T-cell (primary cell): ENCODE measurements at regions not wholly inside any gene's neighbourhood (a gene's known extent, or its start where the extent isn't known, plus 50 kb on each side); places are given as distances from the start of the nearest gene placed in this dataset.
"Not testable (repeated sequence)": the region's sequence is repeated elsewhere in the genome, so short reads cannot be mapped to it uniquely, and the experiment has no call there.

Experiments
- ATAC-seq, 4 experiments: fragments of 200-7000 bp in 3 of 4; fragments of 150-1000 bp in 1 of 4; cut with Tn5 transposase; replicated peaks in 1 of 4; 1 replicate in 3 of 4; 2 replicates in 1 of 4; pipeline ENCODE4 v1.10.0; 2021; ENCODE audit warnings: moderate library complexity in 3 of 4, mild to moderate bottlenecking in 2 of 4, moderate number of reproducible peaks in 1 of 4
- CTCF ChIA-PET, 2 donors: fragments of 300-600 bp; sonication (Branson Sonifier 250); formaldehyde crosslinking; loops; one replicate each; lab custom pipeline; 2022; ENCODE audit warnings: antibody characterized with exemption in 2 of 2; lab: Charles Lee
- POLR2A ChIA-PET, 2 donors: fragments of 300-600 bp; sonication (Branson Sonifier 250); formaldehyde crosslinking; loops; one replicate each; lab custom pipeline; 2022; ENCODE audit warnings: antibody characterized with exemption in 2 of 2; lab: Charles Lee
- DNase-seq, 35 experiments: peaks; one replicate each; pipeline versions ENCODE4 v3.0.0 to v3.0.0-alpha.2; 2013 to 2023
- H3K27ac ChIP-seq: one replicate; pipeline ENCODE4 v1.5.1; 2013; ENCODE audit warnings: low read length
- H3K27me3 ChIP-seq, 2 experiments: replicated peaks in 1 of 2; 1 replicate in 1 of 2; 2 replicates in 1 of 2; pipeline versions ENCODE4 v1.6.1 to v1.7.0; 2013; ENCODE audit warnings: low read length in 1 of 2, mixed read lengths in 1 of 2; ENCODE audit not compliant: control insufficient read depth in 2 of 2, insufficient read depth in 2 of 2; ENCODE audit errors: extremely low read depth in 1 of 2
- H3K36me3 ChIP-seq, 2 donors: 1 replicate in 1 of 2; 2 replicates in 1 of 2; pipeline versions ENCODE4 v1.6.1 to v1.7.0; 2013; ENCODE audit warnings: low read length in 1 of 2; ENCODE audit not compliant: control insufficient read depth in 2 of 2, insufficient read depth in 1 of 2; ENCODE audit errors: extremely low read depth in 1 of 2
- H3K4me1 ChIP-seq, 2 experiments: 1 replicate in 1 of 2; 2 replicates in 1 of 2; pipeline versions ENCODE4 v1.6.1 to v1.7.0; 2013; ENCODE audit warnings: low read length in 2 of 2, mixed read lengths in 1 of 2; ENCODE audit not compliant: insufficient read depth in 2 of 2, control insufficient read depth in 1 of 2; ENCODE audit errors: extremely low read depth in 1 of 2
- H3K4me3 ChIP-seq, 2 donors: 1 replicate in 1 of 2; 2 replicates in 1 of 2; pipeline versions ENCODE4 v1.5.1 to v1.7.0; 2013; ENCODE audit warnings: mild to moderate bottlenecking in 2 of 2, low read length in 1 of 2, moderate library complexity in 1 of 2; ENCODE audit not compliant: control insufficient read depth in 1 of 2; ENCODE audit errors: extremely low read depth in 1 of 2
- H3K9me3 ChIP-seq: 2 replicates; pipeline ENCODE4 v1.7.0; 2013
- H3K27ac Mint-ChIP-seq, 2 donors: one replicate each; pipeline ENCODE4 v1.8.0; 2020 to 2021; ENCODE audit warnings: mild to moderate bottlenecking in 2 of 2, mixed read lengths in 2 of 2
- H3K27me3 Mint-ChIP-seq, 2 donors: one replicate each; pipeline ENCODE4 v1.8.0; 2021 to 2022; ENCODE audit warnings: mixed read lengths in 2 of 2
- H3K36me3 Mint-ChIP-seq: one replicate; pipeline ENCODE4 v1.8.0; 2021; ENCODE audit warnings: mixed read lengths
- H3K4me1 Mint-ChIP-seq, 3 donors: one replicate each; pipeline ENCODE4 v1.8.0; 2020 to 2022; ENCODE audit warnings: mixed read lengths in 3 of 3, mild to moderate bottlenecking in 1 of 3
- H3K4me3 Mint-ChIP-seq, 3 donors: one replicate each; pipeline ENCODE4 v1.8.0; 2020 to 2022; ENCODE audit warnings: mild to moderate bottlenecking in 3 of 3, mixed read lengths in 3 of 3, moderate library complexity in 3 of 3
- H3K9me3 Mint-ChIP-seq, 3 donors: one replicate each; pipeline ENCODE4 v1.8.0; 2020 to 2022; ENCODE audit warnings: mixed read lengths in 3 of 3
- WGBS: methylation state at CpG from one replicate; pipeline ENCODE4 v1.1.5; 2013; ENCODE audit warnings: missing lambda C conversion rate; ENCODE audit not compliant: insufficient coverage; 5-methylcytosine and 5-hydroxymethylcytosine counted together

DNA sequence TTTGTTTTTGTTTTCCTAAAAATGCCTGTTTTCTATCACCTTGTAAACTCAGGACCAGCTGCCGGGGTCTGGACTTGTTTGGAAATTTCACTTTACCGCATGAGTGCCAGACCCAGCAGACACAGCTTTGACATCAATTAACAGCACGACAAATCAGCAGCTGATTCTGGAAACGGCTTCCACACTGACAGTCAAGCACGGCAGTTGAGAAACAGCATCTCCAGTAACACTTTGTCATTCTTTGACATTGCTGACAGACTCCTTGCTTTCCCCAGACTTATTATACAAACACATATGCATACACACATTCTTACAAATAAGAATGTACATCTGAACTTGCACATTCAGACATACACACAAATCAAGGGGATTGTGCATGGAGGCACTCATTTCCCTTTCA, 1017.6 kb upstream of the HS3ST1 start:
- Mint-ChIP-seq H3K9me3 (peaks cover 18 to 25% (median 21%) of the 10 kb centered on the region in 3 donors), H3K36me3 (no peaks in the 10 kb centered on the region), H3K4me1 (no peaks in the 10 kb centered on the region), H3K27me3 (no peaks in the 10 kb centered on the region), H3K27ac (no peak overlapping the region), H3K4me3 (no peak overlapping the region)
- H3K27me3 ChIP-seq: no peaks in the 10 kb centered on the region
- 66% methylated on average over 5 of the region's 5 CpGs for WGBS
- DNase-seq: no peak
- ChIA-PET POLR2A (no interaction called here), CTCF (no interaction called here)
- no peaks in the 10 kb centered on the region for H3K36me3 ChIP-seq
- no peak overlapping the region for H3K4me3 ChIP-seq
- no peak overlapping the region for H3K27ac ChIP-seq
- H3K9me3 ChIP-seq: no peaks in the 10 kb centered on the region
- no peak for ATAC-seq
- no peaks in the 10 kb centered on the region for H3K4me1 ChIP-seq

DNA sequence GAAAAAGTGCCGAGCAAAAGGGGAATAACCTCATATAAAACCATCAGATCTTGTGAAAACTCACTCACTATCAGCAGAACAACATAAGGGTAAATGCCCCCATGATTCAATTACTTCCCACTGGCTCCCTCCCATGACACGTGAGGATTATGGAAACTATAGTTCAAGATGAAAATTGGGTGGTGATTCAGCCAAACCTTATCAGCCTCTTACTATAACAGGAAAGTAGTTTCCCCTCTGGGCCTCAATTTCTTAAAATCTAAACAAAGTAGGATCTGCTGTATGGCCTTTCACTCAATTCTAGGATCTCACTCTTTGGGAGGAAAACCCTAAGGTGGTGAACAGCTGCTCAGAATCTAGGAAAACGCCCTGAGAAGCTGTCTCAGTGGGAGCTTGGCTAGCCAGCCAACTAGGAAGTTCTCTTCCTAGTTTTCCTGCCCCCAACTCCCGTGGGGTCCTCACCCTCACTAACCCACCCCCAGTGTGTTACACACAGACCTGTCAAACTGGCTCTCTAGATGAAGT, 1017.1 kb upstream of the HS3ST1 start:
- DNase-seq: no peak

DNA sequence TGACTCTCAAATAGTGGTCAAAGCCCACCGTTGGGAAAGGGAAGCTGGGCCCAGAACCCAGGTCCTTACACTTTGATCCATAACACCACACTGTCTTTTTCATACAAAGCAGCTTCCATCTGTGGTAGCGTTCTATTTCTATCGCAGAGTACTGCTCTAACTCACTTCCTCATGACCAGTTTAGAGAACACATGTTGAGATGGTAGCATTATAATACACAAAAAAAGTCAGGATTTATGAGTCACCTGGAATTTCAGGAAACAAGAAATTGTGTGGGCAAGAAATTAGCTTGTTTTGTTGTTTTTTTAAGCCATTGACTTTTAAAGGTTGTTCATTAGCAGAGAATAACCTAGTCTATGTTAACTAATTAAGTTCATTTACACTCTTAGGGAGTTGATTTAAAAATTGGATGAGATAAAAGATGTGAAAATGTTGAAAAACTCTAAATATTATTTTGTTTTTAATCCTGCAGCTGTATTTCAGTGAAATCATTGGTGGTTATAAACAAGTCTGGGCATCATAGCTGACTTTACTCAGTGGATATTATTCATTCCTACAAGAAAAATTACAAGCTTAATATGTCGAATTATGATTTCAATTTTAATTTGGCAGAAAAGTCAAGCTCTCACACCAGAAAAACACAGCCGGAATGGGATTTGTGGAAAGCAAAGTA, 1011.1 kb upstream of the HS3ST1 start:
- H3K36me3 Mint-ChIP-seq: no peaks in the 10 kb centered on the region
- POLR2A ChIA-PET: no interaction called here

More for the DNA sequence above, 1017.1 kb upstream of the HS3ST1 start:
- Histone ChIP-seq H3K36me3 (no peaks in the 10 kb centered on the region), H3K9me3 (no peaks in the 10 kb centered on the region), H3K27ac (no peak overlapping the region), H3K4me1 (no peaks in the 10 kb centered on the region), H3K27me3 (no peaks in the 10 kb centered on the region), H3K4me3 (no peak overlapping the region)
- ATAC-seq: no peak
- ChIA-PET CTCF (no interaction called here), POLR2A (no interaction called here)
- Mint-ChIP-seq H3K27me3 (no peaks in the 10 kb centered on the region), H3K9me3 (peaks cover 18 to 22% (median 20%) of the 10 kb centered on the region in 3 donors), H3K36me3 (no peaks in the 10 kb centered on the region), H3K27ac (no peak overlapping the region), H3K4me3 (no peak overlapping the region), H3K4me1 (no peaks in the 10 kb centered on the region)
- WGBS: 48% methylated on average over 2 of the region's 4 CpGs

DNA sequence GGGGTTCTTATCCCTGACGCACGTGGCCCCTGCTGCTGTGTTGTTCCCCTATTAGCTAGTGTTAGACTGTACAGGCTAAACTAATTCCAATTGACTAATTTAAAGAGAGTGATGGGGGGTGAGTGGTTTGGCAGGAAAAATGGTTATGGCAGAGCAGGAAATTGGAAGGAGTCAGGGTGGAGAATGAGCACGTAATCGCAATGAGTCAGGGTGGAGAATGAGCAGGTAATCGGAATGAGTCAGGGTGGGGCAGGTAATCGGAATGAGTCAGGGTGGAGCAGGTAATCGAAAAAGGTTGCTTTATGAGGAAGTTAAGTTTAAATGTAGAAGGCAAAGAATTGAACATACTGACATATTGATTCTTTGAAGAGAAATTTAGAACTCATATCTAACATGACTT, 1002.6 kb upstream of the HS3ST1 start:
- H3K27ac ChIP-seq, H3K4me1 ChIP-seq, DNase-seq, H3K27ac Mint-ChIP-seq, H3K4me1 Mint-ChIP-seq, H3K9me3 ChIP-seq, H3K4me3 ChIP-seq, CTCF ChIA-PET, H3K36me3 Mint-ChIP-seq, H3K27me3 ChIP-seq, POLR2A ChIA-PET, H3K27me3 Mint-ChIP-seq, H3K4me3 Mint-ChIP-seq, ATAC-seq, H3K36me3 ChIP-seq: not testable (repeated sequence)
- peaks cover 11 to 27% (median 22%) of the 10 kb centered on the region in 3 donors for H3K9me3 Mint-ChIP-seq
- 98% methylated on average over 4 of the region's 7 CpGs for WGBS

More for the DNA sequence above, 1011.1 kb upstream of the HS3ST1 start:
- no peak for DNase-seq
- Mint-ChIP-seq H3K4me3 (no peak overlapping the region), H3K9me3 (peaks cover 0 to 12% (median 8%) of the 10 kb centered on the region in 3 donors), H3K4me1 (no peaks in the 10 kb centered on the region), H3K27ac (no peak overlapping the region), H3K27me3 (no peaks in the 10 kb centered on the region)
- ATAC-seq: no peak
- no peaks in the 10 kb centered on the region for H3K27me3 ChIP-seq
- H3K27ac ChIP-seq: no peak overlapping the region
- H3K36me3 ChIP-seq: no peaks in the 10 kb centered on the region
- CTCF ChIA-PET: no interaction called here
- H3K4me1 ChIP-seq: no peaks in the 10 kb centered on the region
- H3K4me3 ChIP-seq: no peak overlapping the region
- 0% methylated on average over 1 of the region's 5 CpGs for WGBS
- H3K9me3 ChIP-seq: no peaks in the 10 kb centered on the region

- ChIA-PET CTCF (no interaction called here), POLR2A (interaction anchor here in 1 of 2 donors (0.7 kb wide), 1 partner anchor 22 kb away, joined by 4 read pairs; no protein-coding TSS in a partner anchor)
- Histone ChIP-seq H3K36me3 (no peaks in the 10 kb centered on the region), H3K9me3 (no peaks in the 10 kb centered on the region), H3K4me1 (no peaks in the 10 kb centered on the region), H3K27me3 (no peaks in the 10 kb centered on the region), H3K27ac (no peak overlapping the region), H3K4me3 (no peak overlapping the region)
- Mint-ChIP-seq H3K27me3 (no peaks in the 10 kb centered on the region), H3K9me3 (peaks cover 4 to 11% (median 5%) of the 10 kb centered on the region in 3 donors), H3K4me3 (no peak overlapping the region), H3K36me3 (no peaks in the 10 kb centered on the region), H3K27ac (no peak overlapping the region), H3K4me1 (no peaks in the 10 kb centered on the region)
- WGBS: 93% methylated on average over 4 of the region's 5 CpGs
- DNase-seq: no peak
- ATAC-seq: no peak
Observed at GRCh38 chr4:12421364-12421763, 992.7 kb upstream of the HS3ST1 start.

DNA sequence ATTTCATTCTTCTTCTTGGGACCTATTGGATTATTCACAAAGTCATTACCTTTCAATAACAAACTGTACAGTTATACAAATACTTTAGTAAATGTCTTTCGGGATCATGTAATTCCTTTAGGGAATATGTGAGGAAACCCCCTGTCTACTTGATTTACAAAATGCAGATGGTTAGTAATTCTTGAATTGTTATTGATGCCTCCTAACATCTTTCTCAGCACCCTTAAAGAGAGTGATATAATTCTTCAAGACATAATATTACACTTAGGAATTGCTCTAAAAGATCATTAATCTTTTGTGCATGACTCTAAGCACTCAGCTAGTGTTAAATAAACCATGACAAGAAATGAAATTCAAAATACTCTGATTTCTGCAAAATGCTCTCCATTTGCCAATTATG, 988.1 kb upstream of the HS3ST1 start:
- ChIA-PET CTCF (no interaction called here), POLR2A (no interaction called here)
- Mint-ChIP-seq H3K27me3 (no peaks in the 10 kb centered on the region), H3K4me3 (no peak overlapping the region), H3K36me3 (no peaks in the 10 kb centered on the region), H3K9me3 (peaks cover 5 to 11% (median 8%) of the 10 kb centered on the region in 3 donors), H3K27ac (no peak overlapping the region), H3K4me1 (no peaks in the 10 kb centered on the region)
- Histone ChIP-seq H3K4me1 (no peaks in the 10 kb centered on the region), H3K27me3 (no peaks in the 10 kb centered on the region), H3K27ac (no peak overlapping the region), H3K36me3 (no peaks in the 10 kb centered on the region), H3K4me3 (no peak overlapping the region), H3K9me3 (no peaks in the 10 kb centered on the region)
- WGBS: no CpG with 5 or more reads among the region's 1 CpG
- DNase-seq (no peak), ATAC-seq (no peak)
